GM12891 (cell line): ENCODE measurements at regions not wholly inside any gene's neighbourhood (a gene's known extent, or its start where the extent isn't known, plus 50 kb on each side); places are given as distances from the start of the nearest gene placed in this dataset.

Experiments
- POLR2A ChIP-seq: IDR thresholded peaks from 2 replicates; pipeline ENCODE4 v1.6.1; 2011; ENCODE audit warnings: low read depth, low read length, control low read depth
- POLR2AphosphoS5 ChIP-seq: IDR thresholded peaks from 2 replicates; pipeline ENCODE4 v1.6.1; 2011; ENCODE audit warnings: low read depth, low read length, control low read depth
- TAF1 ChIP-seq: IDR thresholded peaks from 2 replicates; pipeline ENCODE4 v1.6.1; 2011; ENCODE audit warnings: low read depth, low read length, control low read depth

- TF ChIP-seq POLR2AphosphoS5 (no peak), POLR2A (no peak), TAF1 (no peak)
Observed at GRCh38 chr6:99013145-99013544, 65.4 kb upstream of the FBXL4 start.
